NCI-H69 (cell line): ENCODE measurements at regions not wholly inside any gene's neighbourhood (a gene's known extent, or its start where the extent isn't known, plus 50 kb on each side); places are given as distances from the start of the nearest gene placed in this dataset.
"Not testable (repeated sequence)": the region's sequence is repeated elsewhere in the genome, so short reads cannot be mapped to it uniquely, and the experiment has no call there.

Experiments
- DNase-seq: peaks from one replicate; lab custom pipeline; 2025; lab: John Stamatoyannopoulos, UW

DNA sequence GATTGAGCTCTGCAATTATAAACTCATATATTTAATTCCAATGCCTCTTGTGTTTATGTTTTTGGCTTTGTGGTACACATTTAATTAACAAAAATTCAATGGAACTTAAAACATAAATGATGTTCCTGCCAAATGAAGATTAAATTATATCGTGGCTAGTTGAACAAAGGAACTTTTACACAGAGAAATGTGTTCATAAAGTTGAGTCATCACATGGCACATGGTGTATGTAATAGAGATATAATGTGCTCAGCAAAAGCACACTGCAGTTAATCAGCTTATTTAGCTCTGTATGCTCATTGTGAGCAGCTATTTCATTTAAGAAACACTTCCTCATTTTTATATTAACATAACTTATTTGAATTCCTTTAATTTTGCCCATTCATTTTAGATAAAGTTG lies 1295.6 kb upstream of the CITED2 start:
- DNase-seq: no peak

DNA sequence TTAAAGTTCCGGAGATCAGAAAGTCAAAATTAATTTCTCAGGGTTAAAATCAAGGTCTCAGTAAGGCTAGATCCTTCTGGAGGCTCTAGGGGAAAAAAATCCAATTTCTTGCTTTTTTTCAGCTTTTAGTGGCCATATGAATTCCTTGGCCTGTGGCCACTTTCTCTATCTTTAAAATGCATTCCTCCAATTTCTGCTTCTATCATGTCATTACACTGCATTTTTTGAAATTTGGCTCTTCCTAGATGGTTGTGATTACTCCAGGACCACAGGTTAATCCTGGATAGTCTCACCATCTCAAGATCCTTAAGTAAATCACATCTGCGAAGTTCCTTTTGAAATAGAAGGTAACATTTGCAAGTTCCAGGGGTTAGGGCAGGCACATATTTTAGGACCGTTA lies 1294.9 kb upstream of the CITED2 start:
- DNase-seq: no peak

DNA sequence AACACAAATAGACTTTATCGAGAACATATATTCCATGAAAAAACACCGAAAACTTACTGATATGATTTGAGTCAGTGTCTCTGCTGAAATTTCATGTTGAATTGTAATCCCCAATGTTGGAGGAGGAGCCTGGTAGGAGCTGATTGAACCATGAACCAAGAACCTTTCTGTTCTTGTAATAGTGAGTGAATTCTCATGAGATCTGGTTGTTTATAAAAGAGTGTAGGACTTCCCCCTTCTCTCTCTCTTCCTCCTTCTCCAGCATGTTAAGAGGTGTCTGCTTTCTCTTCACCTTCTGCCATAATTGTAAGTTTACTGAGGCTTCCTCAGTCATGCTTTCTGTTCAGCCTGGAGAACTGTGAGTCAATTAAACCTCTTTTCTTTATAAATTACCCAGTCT lies 1289.3 kb upstream of the CITED2 start:
- DNase-seq: peak; percentile 28

DNA sequence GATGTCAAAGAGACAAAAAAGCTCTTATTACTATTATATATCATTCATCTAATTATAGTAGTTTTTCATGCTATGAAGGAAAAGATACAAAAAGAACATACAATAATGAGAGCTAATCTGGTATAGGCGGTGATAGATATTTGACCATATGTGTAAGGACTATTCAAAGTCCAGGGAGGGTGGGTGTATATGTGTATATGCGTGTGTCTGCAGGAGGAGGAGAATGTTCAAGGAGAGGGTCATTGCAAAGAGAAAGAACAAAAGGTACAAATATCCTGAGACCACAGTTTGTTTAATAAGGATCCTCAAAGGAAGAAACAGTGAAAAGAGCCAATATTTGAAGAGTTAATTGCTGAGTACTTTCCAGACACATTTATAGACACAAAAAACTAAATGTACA lies 1288.6 kb upstream of the CITED2 start:
- peak; percentile 86 for DNase-seq

DNA sequence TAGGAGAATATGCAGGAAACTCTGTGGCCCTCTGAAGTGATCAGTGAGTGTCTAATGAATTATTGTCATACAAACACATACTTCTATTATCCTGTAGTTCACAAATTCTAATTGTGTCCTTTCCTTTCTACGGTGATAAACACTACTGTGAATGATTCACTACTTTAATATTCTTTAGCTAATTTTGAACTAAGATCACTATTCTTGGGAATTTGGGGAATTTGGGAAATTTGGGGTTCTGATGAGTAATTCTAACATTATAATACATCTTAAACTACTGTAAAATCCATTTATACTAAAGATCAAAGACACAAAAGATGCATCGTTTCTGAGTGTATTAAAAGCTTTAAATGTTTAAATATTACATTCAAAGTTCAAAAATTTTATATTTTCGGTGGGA lies 1287.2 kb upstream of the CITED2 start:
- DNase-seq: no peak

DNA sequence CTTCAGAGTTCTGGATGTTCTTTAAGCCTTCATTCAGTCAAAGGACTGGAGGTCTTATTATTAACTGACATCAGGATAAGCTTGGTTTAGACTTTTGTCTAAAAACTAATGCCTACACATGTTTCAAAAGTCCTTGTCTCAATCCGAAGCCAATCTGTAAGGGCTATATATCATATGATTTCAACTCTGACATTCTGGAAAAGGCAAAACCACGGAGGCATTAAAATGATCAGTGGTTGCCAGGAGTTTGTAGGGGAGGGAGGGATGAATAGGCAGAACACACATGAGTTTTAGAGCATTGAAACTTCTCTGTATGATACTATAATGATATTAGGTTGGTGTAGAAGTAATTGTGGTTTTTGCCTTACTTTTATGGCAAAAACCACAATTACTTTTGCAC lies 1285.8 kb upstream of the CITED2 start:
- no peak for DNase-seq

DNA sequence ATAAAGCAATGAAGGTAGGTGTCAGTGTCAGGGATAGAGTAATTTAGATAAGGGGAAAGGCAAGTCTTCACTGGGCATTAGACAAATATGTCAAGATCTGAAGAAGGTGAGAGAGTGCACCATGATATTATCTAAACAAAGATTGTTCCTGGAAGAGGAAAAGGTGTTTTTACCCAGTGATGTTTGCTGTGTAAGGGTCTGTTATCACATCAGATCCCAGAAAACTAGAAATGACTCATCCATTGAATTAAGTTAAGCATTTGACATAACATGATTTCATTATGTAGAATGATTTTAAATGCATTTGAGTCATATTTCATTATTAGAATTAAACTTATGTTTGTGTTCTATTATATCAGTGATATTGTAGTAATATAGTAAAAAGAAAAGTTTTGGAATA lies 1279.5 kb upstream of the CITED2 start:
- no peak for DNase-seq

DNA sequence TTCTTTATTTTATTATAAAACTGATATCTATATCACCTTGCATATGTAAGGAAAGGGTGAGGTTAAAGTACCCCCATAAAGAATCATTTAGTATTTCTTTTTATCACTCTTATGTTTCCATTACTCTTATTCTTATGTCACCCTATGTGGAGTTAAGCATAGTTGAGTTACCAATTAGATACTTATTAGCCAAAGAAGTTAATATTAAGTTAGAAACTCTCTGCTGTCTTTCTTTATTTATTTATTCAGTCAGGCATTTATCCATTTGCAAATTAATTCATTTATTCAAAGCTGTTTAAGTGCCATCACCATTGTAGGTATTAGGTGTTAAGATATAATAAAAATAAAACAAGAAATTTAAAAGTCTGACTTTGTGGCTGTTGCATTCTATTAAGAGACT lies 1279.1 kb upstream of the CITED2 start:
- no peak for DNase-seq

DNA sequence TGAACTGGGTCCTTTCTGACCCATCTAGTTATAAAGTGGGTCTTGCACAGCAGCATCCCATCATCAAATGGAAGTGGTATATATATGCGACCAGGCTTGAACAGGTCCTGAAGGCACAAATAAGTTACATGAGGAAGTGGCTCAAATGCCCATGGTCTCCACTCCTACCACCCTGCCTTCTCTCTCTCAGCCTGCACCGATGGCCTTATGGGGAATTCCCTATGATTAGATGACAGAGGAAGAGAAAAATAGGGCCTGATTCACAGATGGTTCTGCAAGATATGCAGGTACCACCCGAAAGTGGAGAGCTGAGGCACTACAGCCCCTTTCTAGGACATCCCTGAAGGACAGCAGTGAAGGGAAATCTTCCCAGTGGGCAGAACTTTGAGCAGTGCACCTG lies 1275.1 kb upstream of the CITED2 start:
- not testable (repeated sequence) for DNase-seq

DNA sequence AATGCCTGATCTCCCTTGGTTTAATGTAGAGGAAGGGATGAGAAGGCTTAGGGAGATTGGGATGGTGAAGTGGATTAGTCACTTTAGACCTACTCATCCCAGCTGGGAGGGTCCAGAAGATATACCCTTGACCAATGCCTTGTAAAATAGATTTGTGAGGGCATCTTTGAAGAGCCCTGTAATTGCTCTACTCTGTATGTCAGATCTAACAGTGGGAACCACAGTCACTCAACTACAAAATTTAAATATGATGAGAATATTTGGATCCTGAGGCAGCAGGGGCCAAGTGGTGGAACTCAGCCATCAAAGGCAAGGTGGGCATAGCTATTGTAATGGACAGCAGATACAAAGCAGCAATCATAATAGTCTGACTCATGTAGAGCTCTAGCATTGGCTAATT lies 1272.9 kb upstream of the CITED2 start:
- DNase-seq: not testable (repeated sequence)

DNA sequence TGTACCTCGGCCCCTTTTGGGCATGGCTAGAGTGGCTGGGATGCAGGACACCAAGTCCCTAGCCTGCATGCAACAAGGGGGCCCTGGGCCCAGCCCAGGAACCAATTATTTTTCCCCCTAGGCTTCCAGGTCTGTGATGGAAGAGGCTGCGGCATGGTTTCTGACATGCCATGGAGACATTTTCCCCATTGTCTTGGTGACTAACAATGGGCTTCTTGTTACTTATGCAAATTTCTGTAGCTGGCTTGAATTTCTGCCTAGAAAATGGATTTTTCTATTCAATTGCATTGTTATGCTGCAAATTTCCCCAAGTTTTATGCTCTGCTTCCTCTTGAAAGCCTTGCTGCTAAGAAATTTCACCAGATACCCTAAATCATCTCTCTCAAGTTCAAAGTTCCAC lies 1269.6 kb upstream of the CITED2 start:
- DNase-seq: no peak

DNA sequence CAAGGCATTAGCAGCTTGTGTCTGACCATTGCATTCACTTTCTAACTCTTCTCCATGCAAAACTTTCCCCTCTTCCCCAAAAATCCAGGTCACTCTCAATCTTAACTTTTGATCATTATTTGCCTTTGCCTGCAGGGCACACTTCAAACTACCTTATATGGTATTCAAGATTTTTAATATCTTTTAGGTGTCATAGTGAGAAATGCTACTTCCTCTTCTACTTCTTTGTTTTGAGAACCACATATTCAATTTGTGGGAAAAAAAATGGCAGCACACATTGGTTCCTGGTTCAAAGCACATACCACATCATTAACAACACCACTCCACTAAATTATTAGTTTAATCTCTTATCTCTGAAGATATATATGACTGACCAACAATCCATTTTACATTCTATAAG lies 1267.0 kb upstream of the CITED2 start:
- DNase-seq: no peak

DNA sequence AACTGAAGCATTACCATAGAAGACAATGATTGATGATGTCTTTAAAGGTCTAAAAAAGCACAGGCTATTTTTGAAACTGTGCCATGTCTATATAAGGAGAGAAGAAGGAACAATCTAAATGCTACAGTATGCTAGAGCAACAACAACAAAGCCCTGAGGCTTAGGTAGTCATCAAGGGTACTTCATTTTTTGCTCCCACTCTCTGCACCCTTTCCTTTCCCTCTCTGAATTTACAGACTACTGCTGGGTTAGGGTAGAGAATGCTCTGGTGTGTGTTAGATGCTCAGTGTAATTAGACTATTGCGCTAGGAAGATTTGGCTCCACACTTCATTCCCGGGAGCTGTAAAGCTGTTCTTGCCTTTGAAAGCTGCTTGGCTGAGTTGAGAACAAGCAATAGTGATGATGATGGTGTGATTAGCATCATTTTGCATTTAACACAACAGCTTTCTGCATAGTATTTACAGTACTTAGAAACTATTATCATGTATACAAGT lies 1262.5 kb upstream of the CITED2 start:
- peak; percentile 94 for DNase-seq

DNA sequence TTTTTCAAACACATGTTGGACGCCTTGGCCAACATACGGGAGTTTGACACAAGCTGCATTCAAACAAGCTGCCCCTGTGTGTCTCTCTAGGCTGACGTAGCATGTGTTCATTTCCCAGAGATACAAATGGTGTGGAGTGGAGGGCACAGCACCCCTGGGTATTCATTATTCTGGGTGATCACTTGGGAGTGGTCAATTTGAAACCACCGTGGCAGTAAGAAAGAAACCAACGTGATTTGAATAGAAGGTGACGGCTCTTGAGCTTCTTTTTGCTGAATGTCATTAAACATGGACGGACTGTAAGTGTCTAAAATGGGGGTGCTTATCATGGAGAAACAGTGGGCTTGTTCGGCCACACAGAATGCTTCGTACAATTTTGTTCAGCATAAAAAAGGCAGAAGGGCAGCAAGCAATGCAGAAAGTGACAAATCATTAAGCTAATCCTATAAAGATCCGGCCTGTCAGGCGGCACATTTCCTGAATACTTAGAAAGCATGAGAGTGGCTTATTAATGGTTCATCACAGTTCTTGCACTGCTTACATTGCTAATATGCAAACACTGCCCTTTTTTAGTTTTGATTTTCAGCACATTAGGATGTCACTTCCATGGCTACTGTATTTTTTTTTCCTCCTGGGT lies 1261.9 kb upstream of the CITED2 start:
- peak; percentile 95 for DNase-seq

DNA sequence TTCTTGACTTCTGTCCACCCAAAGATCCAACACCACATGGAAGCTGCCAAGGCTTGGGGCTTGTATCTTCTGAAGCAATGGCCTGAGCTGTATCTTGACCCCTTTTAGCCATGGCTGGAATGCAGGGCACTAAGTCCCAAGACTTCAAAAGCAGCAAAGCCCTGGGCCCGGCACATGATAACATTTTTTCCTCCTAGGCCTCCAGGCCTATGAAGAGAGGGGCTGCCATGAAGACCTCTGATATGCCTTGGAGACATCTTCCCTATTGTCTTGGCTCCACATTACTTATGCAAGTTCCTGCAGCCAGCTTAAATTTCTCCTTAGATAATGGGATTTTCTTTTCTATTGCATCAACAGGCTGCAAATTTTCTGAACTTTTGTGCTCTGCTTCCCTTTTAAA lies 1252.6 kb upstream of the CITED2 start:
- DNase-seq: no peak

DNA sequence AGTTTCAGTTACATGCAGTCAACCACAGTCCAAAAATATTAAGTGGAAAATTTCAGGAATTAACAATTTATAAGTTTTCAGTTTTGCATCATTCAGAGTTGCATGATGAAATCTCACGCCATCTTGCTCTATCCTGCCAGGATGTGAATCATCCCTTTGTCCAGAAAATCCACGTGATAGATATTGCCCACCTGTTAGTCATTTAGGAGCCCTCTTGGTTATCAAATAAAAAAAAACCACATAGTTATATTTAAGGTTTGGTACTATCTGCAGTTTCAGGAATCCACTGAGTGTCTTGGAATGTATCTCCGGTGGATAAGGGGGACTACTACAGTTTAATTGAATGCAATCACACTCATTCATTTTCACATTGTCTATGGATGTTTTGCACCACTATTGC lies 1249.0 kb upstream of the CITED2 start:
- no peak for DNase-seq

DNA sequence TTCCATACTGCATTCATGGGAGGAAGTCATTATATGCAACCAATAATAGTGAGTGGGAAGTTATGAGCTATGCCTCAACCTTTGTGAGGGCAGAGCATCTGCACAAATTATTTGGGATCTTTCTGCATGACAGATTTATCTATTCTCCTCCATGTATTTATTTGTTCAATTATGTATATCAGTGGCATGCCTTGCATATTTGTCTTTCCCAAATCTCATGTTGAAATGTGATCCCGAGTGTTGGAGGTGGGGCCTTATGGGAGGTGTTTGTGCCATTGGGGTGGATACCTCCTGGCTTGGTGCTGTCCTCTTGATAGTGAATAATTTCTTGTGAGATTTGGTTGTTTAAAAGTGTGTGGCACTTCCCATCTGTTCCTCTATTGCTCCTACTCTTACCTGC lies 1246.0 kb upstream of the CITED2 start:
- no peak for DNase-seq

DNA sequence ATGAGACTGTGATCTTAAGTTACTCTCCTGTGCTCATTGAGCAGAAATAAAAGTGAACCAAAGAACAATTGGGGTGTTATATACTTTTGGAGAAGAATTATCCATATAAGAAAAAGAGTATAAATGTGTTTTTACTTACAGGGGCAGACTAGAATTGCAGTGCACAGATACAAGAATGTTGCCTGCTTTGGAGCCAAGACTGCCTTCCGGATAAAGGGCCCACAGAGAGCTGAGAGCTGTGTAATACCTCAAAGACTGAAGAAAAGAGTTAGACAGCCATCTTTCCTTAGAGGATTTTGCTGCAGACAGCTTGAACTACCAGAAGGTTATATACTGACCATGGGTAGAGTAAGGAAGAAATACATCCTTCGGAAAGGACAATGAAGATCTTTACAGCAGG lies 1235.5 kb upstream of the CITED2 start:
- DNase-seq: no peak

DNA sequence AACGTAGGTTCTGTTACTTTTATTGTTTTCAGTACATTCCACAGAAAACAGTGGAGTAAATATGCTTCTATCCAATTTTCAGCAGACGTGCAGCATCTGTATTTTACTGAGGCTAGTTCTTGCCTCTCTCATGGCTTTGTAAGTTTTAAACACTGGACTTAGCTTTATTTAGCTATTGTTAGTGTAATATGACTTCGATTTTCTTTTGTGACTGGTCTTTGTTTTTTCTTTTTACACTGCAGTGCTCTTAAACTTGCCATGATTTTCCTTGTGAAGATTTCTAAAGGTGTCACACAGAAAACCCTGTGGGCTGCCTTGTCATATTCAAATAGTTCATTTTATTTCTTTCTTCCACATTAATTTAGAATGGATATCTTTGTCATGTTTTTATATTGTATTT lies 1234.9 kb upstream of the CITED2 start:
- DNase-seq: no peak

DNA sequence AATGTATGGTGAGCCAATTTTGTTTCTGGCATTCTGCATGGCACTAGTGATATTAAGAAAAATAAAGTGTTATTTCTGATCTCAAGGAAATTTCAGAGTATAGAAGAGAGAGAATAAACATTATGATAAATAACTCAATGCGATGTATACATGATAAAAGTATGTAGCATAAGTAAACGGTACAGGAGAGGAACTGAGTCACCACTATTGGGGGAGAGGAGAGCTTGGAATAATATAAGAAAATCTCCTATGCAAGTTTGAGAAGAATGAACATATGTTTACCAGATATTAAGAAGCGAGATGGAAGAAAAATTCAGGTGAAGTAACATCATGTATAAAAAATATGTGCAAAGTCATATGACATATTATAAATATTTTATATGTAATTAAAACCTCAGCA lies 1230.3 kb upstream of the CITED2 start:
- no peak for DNase-seq

DNA sequence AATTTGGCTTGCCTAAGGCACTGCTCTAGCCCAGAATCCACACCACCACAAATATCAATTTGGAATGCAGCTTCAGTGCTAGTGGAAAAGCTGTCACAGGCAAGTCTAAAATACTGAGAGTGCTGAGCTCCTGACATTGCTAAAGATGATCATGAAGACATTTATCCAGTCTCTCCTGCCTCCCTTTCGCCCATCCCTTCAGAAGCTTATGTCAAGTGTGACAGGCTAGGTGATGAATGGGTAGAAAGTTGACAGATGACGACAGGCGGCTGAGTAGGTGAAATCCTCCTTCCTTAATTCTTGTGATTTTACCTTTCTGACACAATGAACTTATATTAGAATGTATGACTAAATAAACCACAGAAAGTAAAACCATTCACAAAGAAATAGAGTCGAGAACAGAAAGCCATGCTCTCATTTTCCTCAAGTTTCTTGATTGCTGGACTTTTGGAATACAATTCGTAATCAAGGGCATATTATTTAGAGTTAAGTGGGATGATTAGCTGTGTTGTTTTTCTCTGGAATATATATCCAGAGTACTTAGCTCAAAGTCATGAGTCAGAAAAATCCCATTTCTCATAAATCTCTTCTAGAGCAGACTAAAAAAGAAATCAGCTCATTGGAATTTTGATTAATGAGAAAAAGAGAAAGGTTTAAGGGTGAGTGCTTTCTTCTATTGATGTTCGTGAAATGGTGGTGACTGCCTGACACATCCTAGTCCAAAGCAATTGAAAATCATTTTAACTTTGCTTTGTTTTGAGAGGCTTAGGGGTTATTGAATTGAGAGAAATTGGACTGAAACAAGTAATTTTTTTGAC lies 1228.2 kb upstream of the CITED2 start:
- no peak for DNase-seq

DNA sequence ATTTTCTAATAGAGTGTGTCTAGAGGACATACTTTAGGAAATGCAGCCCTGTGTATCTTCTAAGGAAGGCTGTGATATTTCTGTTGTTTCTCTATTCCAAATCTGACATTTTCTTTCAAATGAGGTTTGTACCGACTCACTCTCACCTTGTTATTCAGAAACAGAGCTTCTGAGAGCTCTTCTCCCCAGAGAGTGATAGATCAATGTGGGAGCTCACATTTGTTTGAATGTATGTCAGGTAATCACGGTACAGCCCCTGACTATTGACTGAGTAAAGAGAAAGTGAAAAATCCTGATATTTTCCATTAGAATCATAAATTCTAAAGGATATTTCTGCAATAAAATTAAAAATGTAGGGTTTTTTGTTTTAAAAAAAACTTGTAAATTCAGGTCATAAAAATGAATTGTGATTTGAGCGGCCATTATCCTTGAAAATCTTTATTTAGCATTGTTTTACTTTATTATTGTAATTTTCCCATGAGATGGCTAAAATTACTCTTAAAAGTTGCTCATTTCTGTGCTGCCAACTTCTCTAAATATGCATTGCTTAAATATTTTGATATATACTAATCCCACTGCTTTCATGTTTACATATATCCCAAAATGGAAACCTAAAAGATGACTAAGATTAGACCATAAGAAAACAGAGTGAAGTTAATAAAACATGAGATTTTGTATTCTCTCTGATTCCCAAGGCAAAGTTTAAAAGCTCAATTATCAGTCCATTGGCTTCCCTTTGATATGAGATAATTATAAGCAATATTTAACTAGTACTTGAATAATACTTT lies 1226.8 kb upstream of the CITED2 start:
- DNase-seq: no peak

DNA sequence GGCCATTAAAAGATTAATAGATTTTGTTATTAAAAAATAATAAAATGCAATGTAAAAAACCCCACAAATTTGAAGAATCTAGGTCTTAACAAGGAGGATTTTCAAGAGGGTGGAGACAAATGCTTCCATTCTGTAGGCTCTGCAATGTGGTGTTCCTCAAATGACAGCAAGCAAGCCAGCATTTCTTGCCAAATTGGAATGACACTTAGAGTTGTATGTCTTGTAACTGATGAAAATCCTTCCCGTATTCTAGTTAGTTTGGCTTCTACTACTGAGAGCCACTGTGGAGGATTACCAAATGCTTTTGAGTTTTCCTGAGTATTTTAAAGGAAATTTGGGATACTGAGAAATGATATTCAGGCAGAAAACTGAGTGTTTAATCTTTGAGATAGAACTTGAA lies 1225.5 kb upstream of the CITED2 start:
- DNase-seq: no peak
